SH-SY5Y (cell line): ENCODE measurements at regions not wholly inside any gene's neighbourhood (a gene's known extent, or its start where the extent isn't known, plus 50 kb on each side); places are given as distances from the start of the nearest gene placed in this dataset.

ENCODE experiments used
- GATA2 ChIP-seq: IDR thresholded peaks from 2 replicates; pipeline ENCODE4 v1.6.1; 2011; ENCODE audit warnings: mild to moderate bottlenecking, low read depth, low read length
- GATA3 ChIP-seq: IDR thresholded peaks from 2 replicates; pipeline ENCODE4 v1.6.1; 2011; ENCODE audit warnings: low read depth, mild to moderate bottlenecking, low read length, moderate library complexity

DNA sequence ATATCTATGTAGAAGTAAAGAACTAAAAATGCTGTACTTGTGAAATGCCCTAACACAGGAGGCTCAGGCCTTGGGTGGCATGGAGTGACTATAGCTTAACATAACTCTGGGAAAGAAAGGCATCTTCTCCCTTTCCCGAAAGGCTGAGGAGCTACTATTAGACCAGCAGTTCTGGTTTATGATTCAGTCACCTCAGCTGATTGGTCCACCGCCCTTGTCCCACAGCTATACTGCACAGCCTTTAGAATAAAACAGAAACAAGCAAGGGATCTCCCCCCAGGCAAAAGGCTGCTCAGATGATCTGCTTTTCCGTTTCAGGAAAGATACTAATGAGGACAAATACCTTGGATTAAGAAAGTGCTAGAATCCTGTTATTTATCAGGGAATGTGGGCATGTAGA lies 171.3 kb downstream of the SNCA start:
- no peak for TF ChIP-seq GATA3
- no peak for TF ChIP-seq GATA2

GRCh38 chr4:89664521-89664920 lies 172.4 kb downstream of the SNCA start:
- TF ChIP-seq GATA3 (no peak), GATA2 (no peak)

GRCh38 chr4:89661173-89661899 lies 175.6 kb downstream of the SNCA start:
- no peak for TF ChIP-seq GATA2

- TF ChIP-seq GATA3 (no peak), GATA2 (no peak)
Observed at GRCh38 chr4:89660444-89661172, 176.4 kb downstream of the SNCA start.

GRCh38 chr4:89658701-89659024 lies 178.3 kb downstream of the SNCA start:
- TF ChIP-seq GATA2 = no peak
- no peak for TF ChIP-seq GATA3

GRCh38 chr4:89657931-89658700 lies 178.8 kb downstream of the SNCA start:
- TF ChIP-seq GATA3 (no peak), GATA2 (no peak)

DNA sequence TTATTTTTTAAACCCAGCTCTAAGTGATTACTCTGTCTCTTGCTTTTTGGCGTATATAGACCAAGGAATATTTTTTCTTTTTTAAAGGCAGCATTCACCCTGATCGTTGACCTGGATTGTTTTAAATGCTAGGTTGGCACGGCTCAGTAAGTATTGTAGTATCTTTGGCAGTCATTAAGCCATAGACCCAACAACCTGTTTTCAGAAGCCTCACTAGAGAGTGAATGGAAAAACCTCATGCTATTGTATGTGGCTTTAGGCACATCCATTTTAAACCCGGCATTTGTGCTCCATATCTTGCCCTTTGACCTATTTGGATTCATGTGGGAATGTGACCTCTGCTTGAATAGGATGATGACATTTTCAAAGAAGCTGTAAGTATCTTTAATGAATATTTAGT lies 183.9 kb downstream of the SNCA start:
- no peak for TF ChIP-seq GATA2
- TF ChIP-seq GATA3 = no peak

- no peak for TF ChIP-seq GATA2
- TF ChIP-seq GATA3 = no peak
Observed at GRCh38 chr4:89645482-89645881, 191.5 kb downstream of the SNCA start.

GRCh38 chr4:89641367-89641687 lies 195.6 kb downstream of the SNCA start:
- TF ChIP-seq GATA2 (no peak), GATA3 (no peak)

- TF ChIP-seq GATA3 (no peak), GATA2 (no peak)
Observed at GRCh38 chr4:89640620-89641366, 196.2 kb downstream of the SNCA start.

- TF ChIP-seq GATA2 (no peak), GATA3 (no peak)
Observed at GRCh38 chr4:89639395-89639794, 197.6 kb downstream of the SNCA start.

GRCh38 chr4:89625599-89626293 lies 211.2 kb downstream of the SNCA start:
- TF ChIP-seq GATA3 = no peak
- no peak for TF ChIP-seq GATA2

DNA sequence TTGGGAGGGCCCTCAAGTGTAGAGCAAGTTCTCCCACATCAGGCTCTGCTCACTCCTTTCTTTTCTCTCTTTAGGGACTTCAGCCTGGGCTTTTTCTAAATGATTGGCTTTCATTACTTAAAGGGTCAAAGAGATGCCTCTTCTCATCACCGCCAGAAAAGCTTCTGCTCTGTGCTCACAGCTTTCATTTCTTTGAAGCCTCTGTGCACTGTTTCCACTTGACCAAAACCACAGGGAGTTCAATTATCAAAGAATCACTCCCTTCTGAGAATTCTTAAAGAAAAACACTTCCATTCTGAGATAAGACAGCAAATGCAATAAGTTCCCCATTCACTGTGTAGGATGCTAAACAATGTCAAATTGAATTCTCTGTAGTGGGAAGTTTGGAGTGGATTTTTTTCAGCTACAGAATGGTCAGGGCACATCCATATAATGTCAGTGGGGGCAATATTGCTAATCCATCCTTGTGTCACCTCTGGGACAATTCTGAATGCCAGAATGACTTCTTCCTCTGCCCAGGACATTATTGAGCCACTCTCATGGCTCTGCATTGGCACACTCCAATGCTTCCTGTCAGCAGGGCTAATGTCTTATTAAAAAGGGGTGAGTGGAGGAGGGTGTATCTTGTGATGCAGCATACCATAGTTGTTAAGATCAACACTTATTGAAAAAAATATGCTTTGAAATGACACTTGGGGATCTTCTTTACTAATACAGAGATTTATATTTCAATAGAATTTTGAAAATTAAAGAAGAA lies 217.6 kb downstream of the SNCA start:
- TF ChIP-seq GATA3 = no peak
- TF ChIP-seq GATA2 = no peak
